WTC11 (cell line): ENCODE measurements at regions not wholly inside any gene's neighbourhood (a gene's known extent, or its start where the extent isn't known, plus 50 kb on each side); places are given as distances from the start of the nearest gene placed in this dataset.

Source experiments
- ATAC-seq: fragments of 200-7000 bp; cut with Tn5 transposase; 2 replicates; pipeline ENCODE4 v1.10.0; 2021; ENCODE audit warnings: mild to moderate bottlenecking, moderate library complexity
- CTCF ChIA-PET: fragments of 300-600 bp; sonication (Branson Sonifier 250); formaldehyde crosslinking; loops from one replicate; lab custom pipeline; 2021; ENCODE audit warnings: antibody characterized with exemption; lab: Charles Lee
- POLR2A ChIA-PET: fragments of 350-600 bp; sonication (Branson Sonifier 250); formaldehyde crosslinking; loops from one replicate; lab custom pipeline; 2021; ENCODE audit warnings: antibody characterized with exemption; lab: Charles Lee
- DNase-seq: peaks from one replicate; pipeline ENCODE4 v3.0.0; 2021; ENCODE audit warnings: low spot score
- H3K27ac Mint-ChIP-seq: 2 replicates; pipeline ENCODE4 v1.8.0; 2021; ENCODE audit warnings: mixed read lengths
- H3K27me3 Mint-ChIP-seq: 2 replicates; pipeline ENCODE4 v1.8.0; 2021; ENCODE audit warnings: low read depth, mild to moderate bottlenecking, moderate library complexity, mixed read lengths
- H3K36me3 Mint-ChIP-seq: 2 replicates; pipeline ENCODE4 v1.8.0; 2021; ENCODE audit warnings: mixed read lengths
- H3K4me1 Mint-ChIP-seq: 2 replicates; pipeline ENCODE4 v1.8.0; 2022; ENCODE audit warnings: mixed read lengths
- H3K4me3 Mint-ChIP-seq: 2 replicates; pipeline ENCODE4 v1.8.0; 2021; ENCODE audit warnings: mild to moderate bottlenecking, moderate library complexity, mixed read lengths
- H3K9me3 Mint-ChIP-seq: 2 replicates; pipeline ENCODE4 v1.8.0; 2021; ENCODE audit warnings: mixed read lengths
- CREB1 ChIP-seq: sonication (generic); formaldehyde crosslinking; IDR thresholded peaks from 2 replicates; pipeline ENCODE4 v1.8.0; 2023; ENCODE audit warnings: mild to moderate bottlenecking, missing genetic modification reagents
- ELF4 ChIP-seq: sonication (generic); formaldehyde crosslinking; IDR thresholded peaks from 2 replicates; pipeline ENCODE4 v1.8.1; 2022; ENCODE audit warnings: low read depth, mild to moderate bottlenecking, moderate library complexity, missing genetic modification reagents
- EMX1 ChIP-seq: fragments of 250-450 bp; sonication (Bioruptor Pico); IDR thresholded peaks from 2 replicates; pipeline ENCODE4 v1.8.0; 2021; ENCODE audit warnings: mild to moderate bottlenecking
- ESRRA ChIP-seq: sonication (generic); formaldehyde crosslinking; IDR thresholded peaks from 2 replicates; pipeline ENCODE4 v1.8.1; 2022; ENCODE audit warnings: mild to moderate bottlenecking, missing genetic modification reagents, borderline replicate concordance
- FOXK1 ChIP-seq: sonication (generic); formaldehyde crosslinking; IDR thresholded peaks from 2 replicates; pipeline ENCODE4 v1.8.0; 2022; ENCODE audit warnings: mild to moderate bottlenecking, moderate library complexity, missing genetic modification reagents
- FOXP4 ChIP-seq: sonication (generic); formaldehyde crosslinking; IDR thresholded peaks from 2 replicates; pipeline ENCODE4 v1.8.0; 2022; ENCODE audit warnings: mild to moderate bottlenecking, missing genetic modification reagents
- GTF2I ChIP-seq: fragments of 250-450 bp; sonication (Bioruptor Pico); conservative IDR thresholded peaks from 2 replicates; pipeline ENCODE4 v1.4.0; 2021; ENCODE audit warnings: mild to moderate bottlenecking
- IRF1 ChIP-seq: sonication (generic); formaldehyde crosslinking; IDR thresholded peaks from 2 replicates; pipeline ENCODE4 v1.8.0; 2023; ENCODE audit warnings: missing genetic modification reagents
- JAZF1 ChIP-seq: fragments of 250-450 bp; sonication (Bioruptor Pico); IDR thresholded peaks from 2 replicates; pipeline ENCODE4 v1.9.0; 2021; ENCODE audit warnings: moderate library complexity, mild to moderate bottlenecking, inconsistent platforms
- MLX ChIP-seq: sonication (generic); formaldehyde crosslinking; IDR thresholded peaks from 2 replicates; pipeline ENCODE4 v1.8.1; 2023; ENCODE audit warnings: mild to moderate bottlenecking, missing genetic modification reagents, moderate library complexity
- NFATC4 ChIP-seq: fragments of 250-450 bp; sonication (Bioruptor Pico); IDR thresholded peaks from 2 replicates; pipeline ENCODE4 v1.9.0; 2021; ENCODE audit warnings: mild to moderate bottlenecking
- NR2C2 ChIP-seq: sonication (generic); formaldehyde crosslinking; IDR thresholded peaks from 2 replicates; pipeline ENCODE4 v1.8.0; 2022; ENCODE audit warnings: mild to moderate bottlenecking, missing genetic modification reagents
- OVOL2 ChIP-seq: fragments of 250-450 bp; sonication (Bioruptor Pico); IDR thresholded peaks from 2 replicates; pipeline ENCODE4 v1.9.0; 2021; ENCODE audit warnings: mild to moderate bottlenecking, borderline replicate concordance
- SMAD4 ChIP-seq: sonication (generic); formaldehyde crosslinking; IDR thresholded peaks from 2 replicates; pipeline ENCODE4 v1.8.0; 2022; ENCODE audit warnings: mild to moderate bottlenecking, missing genetic modification reagents
- SP1 ChIP-seq: sonication (generic); formaldehyde crosslinking; conservative IDR thresholded peaks from 2 replicates; pipeline ENCODE4 v1.8.1; 2022; ENCODE audit warnings: missing genetic modification reagents
- ZNF317 ChIP-seq: sonication (generic); formaldehyde crosslinking; IDR thresholded peaks from 2 replicates; pipeline ENCODE4 v1.8.1; 2023; ENCODE audit warnings: low read depth, mild to moderate bottlenecking, moderate library complexity, missing genetic modification reagents, borderline replicate concordance
- ZNF671 ChIP-seq: fragments of 250-450 bp; sonication (Bioruptor Pico); IDR thresholded peaks from 2 replicates; pipeline ENCODE4 v1.8.0; 2021; ENCODE audit warnings: mild to moderate bottlenecking
- TF ChIP-seq, protein P1 (sequence below): sonication (generic); formaldehyde crosslinking; IDR thresholded peaks from 2 replicates; pipeline ENCODE4 v1.8.1; 2023; ENCODE audit warnings: mild to moderate bottlenecking, moderate library complexity, missing genetic modification reagents
- TF ChIP-seq, protein P2 (sequence below): sonication (generic); formaldehyde crosslinking; IDR thresholded peaks from 2 replicates; pipeline ENCODE4 v1.8.1; 2022; ENCODE audit warnings: low read depth, missing genetic modification reagents, borderline replicate concordance
- TF ChIP-seq, protein P3 (sequence below): sonication (generic); formaldehyde crosslinking; IDR thresholded peaks from 2 replicates; pipeline ENCODE4 v1.8.0; 2023; ENCODE audit warnings: missing genetic modification reagents, mild to moderate bottlenecking, borderline replicate concordance

GRCh38 chr6:121652223-121652622 lies 216.8 kb downstream of the GJA1 start (continued):
- no peak for TF ChIP-seq ESRRA (CRISPR knock-in tag)
- no peak for TF ChIP-seq SMAD4
- no peak for TF ChIP-seq JAZF1 (CRISPR knock-in tag)
- no peak for TF ChIP-seq IRF1 (CRISPR knock-in tag)

- ATAC-seq (no peak), DNase-seq (no peak)
- peaks cover 11% of the 10 kb centered on the region; the same call in 1 of the 2 replicates for H3K4me1 Mint-ChIP-seq
- H3K9me3 Mint-ChIP-seq = peaks cover 3% of the 10 kb centered on the region; the same call in 1 of the 2 replicates
- H3K4me3 Mint-ChIP-seq = no peak overlapping the region
- H3K36me3 Mint-ChIP-seq = 0 out of 2 replicates have a peak, but pooled peaks cover under 1% of the 10 kb centered on the region
- H3K27me3 Mint-ChIP-seq = no peaks in the 10 kb centered on the region
- H3K27ac Mint-ChIP-seq = no peak overlapping the region
- ChIA-PET POLR2A (no interaction called here), CTCF (no interaction called here)
- no peak for TF ChIP-seq ZNF671 (CRISPR knock-in tag)
- TF ChIP-seq NFATC4 = no peak
- TF ChIP-seq, protein P1, sequence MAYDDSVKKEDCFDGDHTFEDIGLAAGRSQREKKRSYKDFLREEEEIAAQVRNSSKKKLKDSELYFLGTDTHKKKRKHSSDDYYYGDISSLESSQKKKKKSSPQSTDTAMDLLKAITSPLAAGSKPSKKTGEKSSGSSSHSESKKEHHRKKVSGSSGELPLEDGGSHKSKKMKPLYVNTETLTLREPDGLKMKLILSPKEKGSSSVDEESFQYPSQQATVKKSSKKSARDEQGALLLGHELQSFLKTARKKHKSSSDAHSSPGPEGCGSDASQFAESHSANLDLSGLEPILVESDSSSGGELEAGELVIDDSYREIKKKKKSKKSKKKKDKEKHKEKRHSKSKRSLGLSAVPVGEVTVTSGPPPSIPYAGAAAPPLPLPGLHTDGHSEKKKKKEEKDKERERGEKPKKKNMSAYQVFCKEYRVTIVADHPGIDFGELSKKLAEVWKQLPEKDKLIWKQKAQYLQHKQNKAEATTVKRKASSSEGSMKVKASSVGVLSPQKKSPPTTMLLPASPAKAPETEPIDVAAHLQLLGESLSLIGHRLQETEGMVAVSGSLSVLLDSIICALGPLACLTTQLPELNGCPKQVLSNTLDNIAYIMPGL (CRISPR knock-in tag) = no peak
- no peak for TF ChIP-seq FOXP4 (CRISPR knock-in tag)
- no peak for TF ChIP-seq SP1 (CRISPR knock-in tag)
- TF ChIP-seq, protein P2, sequence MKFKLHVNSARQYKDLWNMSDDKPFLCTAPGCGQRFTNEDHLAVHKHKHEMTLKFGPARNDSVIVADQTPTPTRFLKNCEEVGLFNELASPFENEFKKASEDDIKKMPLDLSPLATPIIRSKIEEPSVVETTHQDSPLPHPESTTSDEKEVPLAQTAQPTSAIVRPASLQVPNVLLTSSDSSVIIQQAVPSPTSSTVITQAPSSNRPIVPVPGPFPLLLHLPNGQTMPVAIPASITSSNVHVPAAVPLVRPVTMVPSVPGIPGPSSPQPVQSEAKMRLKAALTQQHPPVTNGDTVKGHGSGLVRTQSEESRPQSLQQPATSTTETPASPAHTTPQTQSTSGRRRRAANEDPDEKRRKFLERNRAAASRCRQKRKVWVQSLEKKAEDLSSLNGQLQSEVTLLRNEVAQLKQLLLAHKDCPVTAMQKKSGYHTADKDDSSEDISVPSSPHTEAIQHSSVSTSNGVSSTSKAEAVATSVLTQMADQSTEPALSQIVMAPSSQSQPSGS (CRISPR knock-in tag) = no peak
- TF ChIP-seq ELF4 (CRISPR knock-in tag) = no peak
Observed at GRCh38 chr6:121652726-121653623, 217.5 kb downstream of the GJA1 start.

DNA sequence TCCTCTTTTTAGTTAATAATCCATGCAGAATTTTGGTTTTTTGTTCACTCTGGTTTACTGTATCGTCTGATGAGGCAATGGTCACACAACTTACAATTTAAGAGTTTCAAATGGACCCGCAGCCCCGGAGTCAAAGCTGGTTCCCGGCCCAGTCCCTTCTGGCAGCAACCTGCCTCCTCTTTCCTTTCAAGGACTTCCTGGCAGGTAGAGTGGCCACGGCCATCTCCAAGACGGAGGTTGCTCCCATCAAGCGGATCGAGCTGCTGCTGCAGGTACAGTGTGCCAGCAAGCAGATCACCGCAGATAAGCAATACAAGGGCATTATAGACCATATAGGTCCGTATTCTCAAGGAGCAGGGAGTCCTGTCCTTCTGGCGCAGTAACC lies 218.2 kb downstream of the GJA1 start:
- ChIA-PET CTCF (no interaction called here), POLR2A (no interaction called here)
- H3K27me3 Mint-ChIP-seq = no peaks in the 10 kb centered on the region
- H3K4me3 Mint-ChIP-seq = no peak overlapping the region
- H3K27ac Mint-ChIP-seq = no peak overlapping the region
- H3K9me3 Mint-ChIP-seq = no peaks in the 10 kb centered on the region
- peaks cover 11% of the 10 kb centered on the region; the same call in 1 of the 2 replicates for H3K4me1 Mint-ChIP-seq
- DNase-seq = no peak
- H3K36me3 Mint-ChIP-seq = no peaks in the 10 kb centered on the region
- ATAC-seq = no peak
- TF ChIP-seq CREB1 (CRISPR knock-in tag) (no peak), OVOL2 (no peak), EMX1 (CRISPR knock-in tag) (no peak), MLX (CRISPR knock-in tag) (no peak), FOXK1 (CRISPR knock-in tag) (no peak), NR2C2 (CRISPR knock-in tag) (no peak), GTF2I (CRISPR knock-in tag) (no peak), ZNF317 (no peak)
- TF ChIP-seq, protein P3, sequence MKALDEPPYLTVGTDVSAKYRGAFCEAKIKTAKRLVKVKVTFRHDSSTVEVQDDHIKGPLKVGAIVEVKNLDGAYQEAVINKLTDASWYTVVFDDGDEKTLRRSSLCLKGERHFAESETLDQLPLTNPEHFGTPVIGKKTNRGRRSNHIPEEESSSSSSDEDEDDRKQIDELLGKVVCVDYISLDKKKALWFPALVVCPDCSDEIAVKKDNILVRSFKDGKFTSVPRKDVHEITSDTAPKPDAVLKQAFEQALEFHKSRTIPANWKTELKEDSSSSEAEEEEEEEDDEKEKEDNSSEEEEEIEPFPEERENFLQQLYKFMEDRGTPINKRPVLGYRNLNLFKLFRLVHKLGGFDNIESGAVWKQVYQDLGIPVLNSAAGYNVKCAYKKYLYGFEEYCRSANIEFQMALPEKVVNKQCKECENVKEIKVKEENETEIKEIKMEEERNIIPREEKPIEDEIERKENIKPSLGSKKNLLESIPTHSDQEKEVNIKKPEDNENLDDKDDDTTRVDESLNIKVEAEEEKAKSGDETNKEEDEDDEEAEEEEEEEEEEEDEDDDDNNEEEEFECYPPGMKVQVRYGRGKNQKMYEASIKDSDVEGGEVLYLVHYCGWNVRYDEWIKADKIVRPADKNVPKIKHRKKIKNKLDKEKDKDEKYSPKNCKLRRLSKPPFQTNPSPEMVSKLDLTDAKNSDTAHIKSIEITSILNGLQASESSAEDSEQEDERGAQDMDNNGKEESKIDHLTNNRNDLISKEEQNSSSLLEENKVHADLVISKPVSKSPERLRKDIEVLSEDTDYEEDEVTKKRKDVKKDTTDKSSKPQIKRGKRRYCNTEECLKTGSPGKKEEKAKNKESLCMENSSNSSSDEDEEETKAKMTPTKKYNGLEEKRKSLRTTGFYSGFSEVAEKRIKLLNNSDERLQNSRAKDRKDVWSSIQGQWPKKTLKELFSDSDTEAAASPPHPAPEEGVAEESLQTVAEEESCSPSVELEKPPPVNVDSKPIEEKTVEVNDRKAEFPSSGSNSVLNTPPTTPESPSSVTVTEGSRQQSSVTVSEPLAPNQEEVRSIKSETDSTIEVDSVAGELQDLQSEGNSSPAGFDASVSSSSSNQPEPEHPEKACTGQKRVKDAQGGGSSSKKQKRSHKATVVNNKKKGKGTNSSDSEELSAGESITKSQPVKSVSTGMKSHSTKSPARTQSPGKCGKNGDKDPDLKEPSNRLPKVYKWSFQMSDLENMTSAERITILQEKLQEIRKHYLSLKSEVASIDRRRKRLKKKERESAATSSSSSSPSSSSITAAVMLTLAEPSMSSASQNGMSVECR (CRISPR knock-in tag) = no peak
